SH-SY5Y (cell line): ENCODE measurements at regions not wholly inside any gene's neighbourhood (a gene's known extent, or its start where the extent isn't known, plus 50 kb on each side); places are given as distances from the start of the nearest gene placed in this dataset.

Source experiments
- GATA2 ChIP-seq: IDR thresholded peaks from 2 replicates; pipeline ENCODE4 v1.6.1; 2011; ENCODE audit warnings: mild to moderate bottlenecking, low read depth, low read length
- GATA3 ChIP-seq: IDR thresholded peaks from 2 replicates; pipeline ENCODE4 v1.6.1; 2011; ENCODE audit warnings: low read depth, mild to moderate bottlenecking, low read length, moderate library complexity

GRCh38 chr3:72281551-72281950, 496.6 kb upstream of the PROK2 start:
- TF ChIP-seq GATA3 (no peak), GATA2 (no peak)
